Left renal pelvis (tissue), 4 donors: ENCODE measurements at regions not wholly inside any gene's neighbourhood (a gene's known extent, or its start where the extent isn't known, plus 50 kb on each side); places are given as distances from the start of the nearest gene placed in this dataset.

ENCODE experiments used
- DNase-seq, 4 donors: peaks; one replicate each; pipeline ENCODE4 v3.0.0-alpha.2; 2013; ENCODE audit warnings: low read depth in 4 of 4, low spot score in 3 of 4

DNA sequence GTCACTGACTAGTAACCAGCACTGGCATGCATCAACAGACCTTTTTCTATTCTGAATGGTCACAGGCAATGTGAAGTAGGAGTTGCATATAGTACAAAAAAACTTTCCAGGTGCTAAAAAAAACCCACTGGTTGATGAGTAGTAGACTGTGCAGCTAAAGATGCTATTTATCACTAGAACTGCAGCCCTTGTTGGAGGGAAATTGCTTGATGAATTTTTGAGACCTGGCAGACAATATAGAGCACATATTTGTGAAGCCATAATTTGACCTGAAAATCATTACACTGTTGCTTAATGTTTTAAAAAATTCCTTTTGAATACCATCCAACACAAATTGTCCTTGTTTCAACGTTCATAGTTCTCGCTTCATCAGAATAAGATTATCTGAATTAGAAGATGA is 441.0 kb downstream of the KLF12 start:
- DNase-seq: no peak

GRCh38 chr13:73691891-73692290 is 442.3 kb downstream of the KLF12 start:
- DNase-seq: no peak

- DNase-seq: no peak
Measured at GRCh38 chr13:73687929-73688328, 446.3 kb downstream of the KLF12 start.

GRCh38 chr13:73687087-73687486 is 447.1 kb downstream of the KLF12 start:
- DNase-seq: no peak

DNA sequence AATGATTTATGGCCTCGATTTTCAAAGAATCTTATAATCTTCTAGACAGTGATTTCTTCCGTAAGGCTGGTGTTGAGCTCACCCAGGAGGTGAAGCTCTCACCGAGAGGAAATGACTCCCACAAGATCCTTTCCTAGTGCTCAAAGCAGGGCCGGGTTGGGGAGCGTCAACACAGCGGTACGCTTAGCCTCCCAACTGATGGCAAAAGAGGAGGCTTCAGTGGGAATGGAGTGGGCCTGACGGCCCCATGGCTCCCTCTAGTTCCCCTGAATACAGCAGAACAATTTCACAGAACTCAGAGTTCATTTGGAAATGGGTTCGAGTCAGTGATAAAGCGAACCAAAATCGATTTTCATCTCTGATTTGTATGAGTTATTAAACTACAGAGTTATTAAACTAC is 449.5 kb downstream of the KLF12 start:
- no peak for DNase-seq

DNA sequence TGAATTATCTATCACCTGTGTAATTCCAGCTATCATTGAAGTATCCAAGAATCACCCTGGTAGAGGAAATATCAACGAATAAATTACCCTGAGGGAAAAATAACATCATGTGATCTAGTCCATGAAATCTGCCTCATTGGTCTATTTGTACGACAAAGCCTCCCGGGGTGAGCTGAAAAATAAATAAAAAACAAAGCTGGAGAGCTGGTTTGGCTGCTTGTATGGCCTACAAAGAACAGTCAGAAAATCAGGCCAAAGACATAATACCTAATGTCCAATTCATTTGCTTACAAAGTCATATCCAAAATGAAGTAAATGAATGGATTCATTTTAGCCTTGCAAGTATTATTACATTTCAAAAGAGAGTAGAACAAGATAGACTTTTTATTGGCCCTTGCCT is 449.9 kb downstream of the KLF12 start:
- DNase-seq: no peak

GRCh38 chr13:73683746-73684145 is 450.5 kb downstream of the KLF12 start:
- no peak for DNase-seq

GRCh38 chr13:73681779-73682178 is 452.4 kb downstream of the KLF12 start:
- DNase-seq: no peak

DNA sequence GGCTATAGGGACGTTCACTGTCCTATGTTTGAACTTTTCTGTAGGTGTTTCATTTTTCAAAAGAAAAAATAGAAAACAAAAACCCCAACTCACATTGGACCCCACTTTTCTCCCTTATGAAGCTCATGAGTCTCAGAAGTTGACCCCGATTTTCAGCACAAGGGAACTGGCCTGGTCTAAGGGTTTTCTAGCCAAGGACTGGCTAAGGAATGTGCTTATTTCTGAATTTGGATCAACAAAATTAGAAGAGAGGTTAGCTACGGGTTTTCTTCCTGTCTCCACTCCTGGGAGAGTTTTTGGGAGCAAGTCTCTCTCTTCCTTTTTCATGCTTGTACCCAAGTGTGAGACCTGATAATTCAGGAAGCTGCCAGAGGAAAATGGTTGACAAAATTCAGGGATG is 453.2 kb downstream of the KLF12 start:
- DNase-seq: no peak

DNA sequence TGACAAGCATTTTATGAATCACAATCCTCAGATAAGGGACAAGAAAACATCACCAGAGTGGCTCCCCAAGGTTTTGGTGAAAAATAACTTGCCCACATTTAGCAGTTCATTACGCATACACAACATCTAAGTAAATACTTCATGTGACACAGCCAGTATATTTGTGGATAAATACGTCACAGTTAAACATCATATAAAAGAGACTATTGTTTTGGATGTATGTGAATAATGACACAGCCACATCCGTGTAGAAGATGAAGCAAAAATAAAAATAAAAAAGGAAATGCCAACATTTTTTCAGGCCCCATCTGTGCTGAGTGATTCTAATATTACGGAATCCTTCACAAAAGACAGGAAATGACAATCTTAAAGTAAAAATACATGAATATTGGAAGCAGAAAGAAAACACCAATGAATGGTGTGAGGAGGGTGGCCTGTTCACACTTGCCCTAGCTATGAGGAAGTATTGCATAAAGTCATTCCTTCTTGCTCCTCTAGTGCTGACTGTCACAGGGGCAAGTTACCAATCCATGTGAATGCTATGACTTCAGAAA is 457.1 kb downstream of the KLF12 start:
- DNase-seq: no peak

- no peak for DNase-seq
Measured at GRCh38 chr13:73676550-73677047, 457.6 kb downstream of the KLF12 start.

DNA sequence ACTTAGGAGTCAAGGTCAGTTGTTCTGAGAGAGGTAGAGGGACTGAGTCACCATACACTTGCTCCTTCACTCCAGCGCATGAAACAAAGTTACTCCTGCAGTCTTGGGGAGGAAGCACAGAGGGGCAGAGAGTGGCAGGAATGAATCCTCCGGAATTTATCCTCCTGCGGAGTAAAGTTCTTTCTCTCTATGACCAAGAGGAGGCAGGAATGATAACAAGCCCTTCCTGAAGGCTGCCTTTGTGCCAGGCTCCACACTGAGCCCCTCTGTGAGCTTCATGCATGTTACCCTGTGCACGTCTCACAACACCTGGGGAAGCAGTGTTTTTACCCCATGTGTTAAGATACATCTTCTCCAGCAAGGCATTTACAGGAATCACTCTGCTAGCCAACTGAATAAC is 458.4 kb downstream of the KLF12 start:
- no peak for DNase-seq

DNA sequence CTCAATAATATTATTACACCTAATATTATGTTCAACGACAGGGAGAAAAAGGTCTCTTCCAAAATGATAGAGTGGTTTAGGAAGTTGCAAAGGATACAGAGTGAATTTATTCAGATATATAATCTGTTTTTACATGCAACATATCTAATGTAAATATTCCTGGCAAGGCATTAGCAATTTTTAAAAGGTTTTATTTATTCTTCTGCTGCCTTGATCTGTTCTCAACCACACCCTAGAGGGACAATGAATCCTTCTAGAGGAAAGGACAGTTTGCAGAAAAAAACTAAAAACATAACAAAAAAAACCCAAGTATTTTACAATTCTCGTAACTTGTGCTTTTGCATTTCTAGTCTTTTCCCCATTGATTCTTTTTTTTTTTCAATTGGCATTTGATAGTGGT is 459.6 kb downstream of the KLF12 start:
- no peak for DNase-seq

- no peak for DNase-seq
Measured at GRCh38 chr13:73673931-73674330, 460.3 kb downstream of the KLF12 start.

- no peak for DNase-seq
Measured at GRCh38 chr13:73672492-73672891, 461.7 kb downstream of the KLF12 start.

DNA sequence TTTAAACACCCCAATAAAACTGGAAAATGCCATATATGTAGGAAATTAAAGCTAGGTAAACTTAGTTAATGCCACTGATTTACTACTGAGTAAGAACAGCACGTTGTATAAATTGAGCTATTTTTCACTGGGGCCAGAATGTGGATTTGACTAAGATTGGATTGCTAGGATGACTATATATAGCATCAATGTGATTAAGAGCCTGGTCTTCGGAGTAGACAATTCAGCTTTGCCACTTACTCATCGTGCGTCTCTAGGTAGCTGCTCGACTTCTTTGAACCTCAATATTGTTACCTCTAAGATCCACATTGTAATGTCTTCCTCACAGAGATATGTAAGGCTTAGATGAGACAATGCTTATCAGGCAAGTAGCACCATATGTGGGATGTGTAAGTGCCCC is 462.5 kb downstream of the KLF12 start:
- no peak for DNase-seq

DNA sequence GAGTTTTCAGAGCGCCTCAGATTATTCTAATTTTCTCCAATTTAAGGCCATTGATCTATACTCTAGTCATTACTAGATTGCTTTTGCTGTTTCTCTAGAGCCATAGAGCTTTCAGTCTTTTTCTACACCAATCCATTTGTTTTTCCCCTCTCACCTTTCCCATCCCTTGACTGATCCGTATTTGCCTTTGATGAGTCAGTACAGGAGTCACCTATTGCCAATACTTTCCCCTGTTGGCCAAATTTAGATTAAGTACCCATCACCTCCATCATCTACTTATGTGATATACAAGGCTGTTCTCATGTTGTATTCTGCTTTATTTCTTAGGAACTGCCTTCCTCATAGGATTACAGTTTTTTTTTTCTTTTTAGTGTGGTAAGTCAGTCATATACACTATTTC is 463.2 kb downstream of the KLF12 start:
- DNase-seq: no peak

- no peak for DNase-seq
Measured at GRCh38 chr13:73667756-73668155, 466.4 kb downstream of the KLF12 start.

DNA sequence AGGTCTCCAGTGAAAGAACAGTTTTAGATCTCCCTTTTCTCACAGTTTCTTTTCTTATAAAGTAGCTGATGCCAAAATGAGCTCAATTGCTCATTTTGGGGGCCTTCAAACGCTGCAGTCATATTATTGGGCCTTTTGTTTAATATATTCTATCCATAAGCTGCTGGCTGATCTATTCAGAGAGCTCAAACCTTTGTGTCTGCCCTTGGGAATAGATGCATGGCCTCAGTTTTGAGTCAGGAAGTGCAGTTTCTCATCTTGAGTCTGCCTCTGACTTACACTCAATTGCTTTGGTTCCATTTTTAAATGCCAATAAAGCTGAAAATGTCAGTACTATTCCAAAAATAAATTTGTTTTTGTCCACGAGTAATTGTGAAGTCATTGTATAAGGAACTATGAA is 468.9 kb downstream of the KLF12 start:
- DNase-seq: no peak

GRCh38 chr13:73664851-73665250 is 469.4 kb downstream of the KLF12 start:
- no peak for DNase-seq

DNA sequence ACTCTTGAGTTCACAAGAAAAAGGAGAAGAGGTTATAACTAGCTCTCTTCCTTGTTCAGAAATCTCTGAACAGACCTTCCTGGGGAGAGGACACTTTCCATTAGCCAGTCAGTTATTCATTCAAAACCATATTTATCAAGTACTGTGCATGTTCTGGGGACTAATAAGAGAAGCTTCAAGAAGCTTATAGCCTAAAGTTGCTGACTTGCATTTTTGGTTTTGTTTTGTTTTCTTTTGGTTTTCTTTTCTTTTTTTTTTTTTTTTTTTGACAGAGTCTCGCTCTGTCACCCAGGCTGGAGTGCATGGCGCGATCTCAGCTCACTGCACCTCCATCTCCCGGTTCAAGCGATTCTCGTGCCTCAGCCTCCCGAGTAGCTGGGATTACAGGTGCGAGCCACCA is 471.4 kb downstream of the KLF12 start:
- DNase-seq: no peak

DNA sequence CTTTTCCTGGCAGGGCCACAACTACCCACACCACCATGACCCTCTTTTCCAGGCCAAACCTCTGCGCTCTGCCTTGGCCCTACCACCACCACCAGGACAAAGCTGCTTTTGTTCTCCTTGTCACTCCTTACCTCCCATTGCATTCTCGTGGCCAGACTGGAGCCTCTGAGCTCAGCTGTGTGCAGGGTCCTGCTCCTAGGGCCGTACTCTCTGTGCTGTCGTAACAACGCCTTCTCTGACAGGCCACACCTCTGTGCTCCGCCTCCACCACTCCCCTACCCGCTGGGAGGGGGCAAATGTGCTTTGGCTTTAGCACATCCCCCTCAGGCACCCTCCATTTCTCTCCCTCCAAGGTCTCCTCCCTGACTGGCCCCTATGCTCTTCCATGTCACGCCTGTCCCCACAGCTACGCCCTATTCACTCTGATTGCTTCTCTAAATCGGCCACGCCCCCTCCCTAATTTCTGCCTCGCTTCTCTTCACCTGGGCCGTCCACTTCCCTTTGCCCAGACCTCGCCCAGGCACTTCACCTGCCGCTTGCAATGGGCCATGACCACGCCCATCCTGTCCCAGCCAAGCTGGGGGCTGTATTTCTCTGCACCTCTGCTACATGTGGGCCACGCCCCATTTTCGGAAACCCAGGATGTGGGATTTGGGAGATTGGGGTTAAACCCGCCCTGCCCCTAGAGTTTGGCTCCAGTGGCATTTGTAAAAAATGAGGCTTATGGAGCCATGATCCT is 472.3 kb downstream of the KLF12 start:
- DNase-seq: no peak

DNA sequence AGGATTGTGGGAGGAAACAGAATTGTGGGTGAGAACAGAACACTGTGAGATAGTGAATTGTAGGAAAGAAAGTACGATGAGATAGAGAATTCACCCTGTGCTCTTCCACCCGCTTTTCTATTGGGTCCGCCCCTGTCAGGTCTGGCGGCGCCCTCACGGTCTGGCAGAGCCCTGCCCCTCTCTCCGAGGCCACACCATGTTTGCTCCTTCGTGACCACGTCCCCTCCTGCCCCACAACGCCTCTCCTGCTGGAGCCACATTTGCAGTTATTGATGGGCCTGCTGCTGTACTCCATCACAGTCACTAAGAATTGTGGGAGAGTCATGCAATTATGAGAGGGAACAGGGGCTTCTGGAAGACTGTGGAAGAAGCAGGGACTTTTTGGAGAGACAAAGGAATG is 473.1 kb downstream of the KLF12 start:
- no peak for DNase-seq
